ENCODE measurements at regions not wholly inside any gene's neighbourhood (a gene's known extent, or its start where the extent isn't known, plus 50 kb on each side); places are given as distances from the start of the nearest gene placed in this dataset.
"Not testable (repeated sequence)": the region's sequence is repeated elsewhere in the genome, so short reads cannot be mapped to it uniquely, and the experiment has no call there.

- H3K9ac ChIP-seq (ENCODE audit: low read depth in 1 of 2, low read length in 2 of 2) = no peak overlapping the region
- no peaks in the 10 kb centered on the region for H3K4me1 ChIP-seq (ENCODE audit: control insufficient read depth in 2 of 2, insufficient read depth in 2 of 2, low read length in 2 of 2)
- H3K9me3 ChIP-seq (ENCODE audit: control insufficient read depth in 2 of 2, low read length in 2 of 2) = peaks cover 0 to 6% of the 10 kb centered on the region in 2 donors
- H3K36me3 ChIP-seq (ENCODE audit: control insufficient read depth in 2 of 2, insufficient read depth in 2 of 2, low read length in 2 of 2) = no peaks in the 10 kb centered on the region
- H3K4me3 ChIP-seq (ENCODE audit: low read length in 2 of 2) = no peak overlapping the region
- H3K27ac ChIP-seq (ENCODE audit: low read depth in 2 of 2, low read length in 2 of 2) = no peak overlapping the region
- no peaks in the 10 kb centered on the region for H3K27me3 ChIP-seq (ENCODE audit: control insufficient read depth in 2 of 2, insufficient read depth in 2 of 2, low read length in 2 of 2)
Observed at GRCh38 chr9:25472681-25473080, 205.6 kb downstream of the TUSC1 start.

GRCh38 chr9:25472085-25472607 lies 206.1 kb downstream of the TUSC1 start:
- Histone ChIP-seq H3K27ac (ENCODE audit: low read depth in 2 of 2, low read length in 2 of 2) (no peak overlapping the region), H3K4me3 (ENCODE audit: low read length in 2 of 2) (no peak overlapping the region), H3K36me3 (ENCODE audit: control insufficient read depth in 2 of 2, insufficient read depth in 2 of 2, low read length in 2 of 2) (no peaks in the 10 kb centered on the region), H3K9me3 (ENCODE audit: control insufficient read depth in 2 of 2, low read length in 2 of 2) (peaks cover 0 to 6% of the 10 kb centered on the region in 2 donors), H3K9ac (ENCODE audit: low read depth in 1 of 2, low read length in 2 of 2) (no peak overlapping the region), H3K27me3 (ENCODE audit: control insufficient read depth in 2 of 2, insufficient read depth in 2 of 2, low read length in 2 of 2) (no peaks in the 10 kb centered on the region), H3K4me1 (ENCODE audit: control insufficient read depth in 2 of 2, insufficient read depth in 2 of 2, low read length in 2 of 2) (no peaks in the 10 kb centered on the region)

DNA sequence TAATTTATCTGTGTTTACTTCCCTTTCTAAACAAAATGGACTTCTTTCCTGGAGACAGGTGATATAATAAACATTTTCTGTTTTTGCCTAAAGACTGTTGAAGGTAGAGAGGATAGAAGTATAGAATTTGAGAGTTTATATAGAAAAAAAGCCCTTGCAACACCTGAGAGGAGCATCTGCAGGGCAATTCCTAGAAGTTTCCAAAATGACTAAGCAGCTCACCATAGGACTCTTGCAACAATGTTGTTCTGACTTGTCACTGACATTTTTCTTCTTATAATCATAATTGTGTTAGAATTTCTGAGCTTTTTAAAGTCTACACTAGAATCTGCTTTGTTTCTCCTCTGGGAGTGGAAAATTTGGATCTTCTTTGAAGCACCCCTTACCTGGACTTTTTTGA lies 216.8 kb downstream of the TUSC1 start:
- Histone ChIP-seq H3K27me3 (ENCODE audit: control insufficient read depth in 2 of 2, insufficient read depth in 2 of 2, low read length in 2 of 2) (no peaks in the 10 kb centered on the region), H3K9ac (ENCODE audit: low read depth in 1 of 2, low read length in 2 of 2) (no peak overlapping the region), H3K36me3 (ENCODE audit: control insufficient read depth in 2 of 2, insufficient read depth in 2 of 2, low read length in 2 of 2) (no peaks in the 10 kb centered on the region), H3K4me1 (ENCODE audit: control insufficient read depth in 2 of 2, insufficient read depth in 2 of 2, low read length in 2 of 2) (no peaks in the 10 kb centered on the region), H3K27ac (ENCODE audit: low read depth in 2 of 2, low read length in 2 of 2) (no peak overlapping the region), H3K4me3 (ENCODE audit: low read length in 2 of 2) (no peak overlapping the region), H3K9me3 (ENCODE audit: control insufficient read depth in 2 of 2, low read length in 2 of 2) (no peaks in the 10 kb centered on the region)

- no peaks in the 10 kb centered on the region for H3K4me1 ChIP-seq (ENCODE audit: control insufficient read depth in 2 of 2, insufficient read depth in 2 of 2, low read length in 2 of 2)
- no peaks in the 10 kb centered on the region for H3K27me3 ChIP-seq (ENCODE audit: control insufficient read depth in 2 of 2, insufficient read depth in 2 of 2, low read length in 2 of 2)
- H3K36me3 ChIP-seq (ENCODE audit: control insufficient read depth in 2 of 2, insufficient read depth in 2 of 2, low read length in 2 of 2) = no peaks in the 10 kb centered on the region
- no peak overlapping the region for H3K9ac ChIP-seq (ENCODE audit: low read depth in 1 of 2, low read length in 2 of 2)
- no peak overlapping the region for H3K4me3 ChIP-seq (ENCODE audit: low read length in 2 of 2)
- H3K9me3 ChIP-seq (ENCODE audit: control insufficient read depth in 2 of 2, low read length in 2 of 2) = no peaks in the 10 kb centered on the region
- no peak overlapping the region for H3K27ac ChIP-seq (ENCODE audit: low read depth in 2 of 2, low read length in 2 of 2)
Observed at GRCh38 chr9:25453875-25454274, 224.4 kb downstream of the TUSC1 start.

- no peak overlapping the region for H3K27ac ChIP-seq (ENCODE audit: low read depth in 2 of 2, low read length in 2 of 2)
- H3K4me3 ChIP-seq (ENCODE audit: low read length in 2 of 2) = no peak overlapping the region
- H3K36me3 ChIP-seq (ENCODE audit: control insufficient read depth in 2 of 2, insufficient read depth in 2 of 2, low read length in 2 of 2) = no peaks in the 10 kb centered on the region
- no peaks in the 10 kb centered on the region for H3K9me3 ChIP-seq (ENCODE audit: control insufficient read depth in 2 of 2, low read length in 2 of 2)
- no peak overlapping the region for H3K9ac ChIP-seq (ENCODE audit: low read depth in 1 of 2, low read length in 2 of 2)
- no peaks in the 10 kb centered on the region for H3K4me1 ChIP-seq (ENCODE audit: control insufficient read depth in 2 of 2, insufficient read depth in 2 of 2, low read length in 2 of 2)
- H3K27me3 ChIP-seq (ENCODE audit: control insufficient read depth in 2 of 2, insufficient read depth in 2 of 2, low read length in 2 of 2) = no peaks in the 10 kb centered on the region
Observed at GRCh38 chr9:25449503-25449902, 228.7 kb downstream of the TUSC1 start.

DNA sequence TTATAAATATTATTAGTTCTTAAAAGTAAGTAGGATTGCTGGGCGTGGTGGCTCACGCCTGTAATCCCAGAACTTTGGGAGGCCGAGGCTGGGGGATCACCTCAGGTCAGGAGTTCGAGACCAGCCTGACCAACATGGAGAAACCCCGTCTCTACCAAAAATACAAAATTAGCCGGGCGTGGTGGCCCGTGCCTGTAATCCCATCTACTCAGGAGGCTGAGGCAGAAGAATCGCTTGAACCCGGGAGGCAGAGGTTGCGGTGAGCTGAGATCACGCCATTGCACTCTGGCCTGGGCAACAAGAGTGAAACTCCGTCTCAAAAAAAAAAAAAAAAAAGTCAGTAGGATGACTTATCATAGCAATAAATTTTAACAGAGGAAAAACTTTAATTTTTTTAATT lies 232.5 kb downstream of the TUSC1 start:
- H3K9ac ChIP-seq (ENCODE audit: low read depth in 1 of 2, low read length in 2 of 2); H3K4me1 ChIP-seq (ENCODE audit: control insufficient read depth in 2 of 2, insufficient read depth in 2 of 2, low read length in 2 of 2); H3K27me3 ChIP-seq (ENCODE audit: control insufficient read depth in 2 of 2, insufficient read depth in 2 of 2, low read length in 2 of 2); H3K4me3 ChIP-seq (ENCODE audit: low read length in 2 of 2); H3K36me3 ChIP-seq (ENCODE audit: control insufficient read depth in 2 of 2, insufficient read depth in 2 of 2, low read length in 2 of 2); H3K27ac ChIP-seq (ENCODE audit: low read depth in 2 of 2, low read length in 2 of 2); H3K9me3 ChIP-seq (ENCODE audit: control insufficient read depth in 2 of 2, low read length in 2 of 2): not testable (repeated sequence)

DNA sequence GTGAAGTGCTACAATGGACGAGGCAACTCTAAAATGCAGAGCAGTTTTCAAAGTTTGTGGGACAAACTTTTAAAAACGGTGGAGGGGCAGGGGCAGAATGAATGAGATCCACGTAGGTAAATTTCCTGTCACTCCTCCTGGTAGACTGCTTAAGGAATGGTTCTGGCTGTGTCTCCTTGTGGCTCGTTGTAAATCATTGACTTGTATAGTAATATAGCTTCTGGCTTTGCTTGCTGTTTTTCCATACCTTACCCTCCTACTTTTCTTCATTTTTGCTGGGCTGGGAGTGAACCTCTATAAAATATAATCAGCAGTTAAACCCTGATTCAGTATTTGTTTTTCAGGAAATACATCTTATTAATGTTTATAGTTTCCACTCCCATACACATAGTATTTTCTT lies 235.7 kb downstream of the TUSC1 start:
- H3K9ac ChIP-seq (ENCODE audit: low read depth in 1 of 2, low read length in 2 of 2) = no peak overlapping the region
- H3K27ac ChIP-seq (ENCODE audit: low read depth in 2 of 2, low read length in 2 of 2) = peak overlapping the region; percentile 3 to 46
- peaks cover 0 to 2% of the 10 kb centered on the region in 2 donors for H3K4me1 ChIP-seq (ENCODE audit: control insufficient read depth in 2 of 2, insufficient read depth in 2 of 2, low read length in 2 of 2)
- H3K36me3 ChIP-seq (ENCODE audit: control insufficient read depth in 2 of 2, insufficient read depth in 2 of 2, low read length in 2 of 2) = no peaks in the 10 kb centered on the region
- H3K27me3 ChIP-seq (ENCODE audit: control insufficient read depth in 2 of 2, insufficient read depth in 2 of 2, low read length in 2 of 2) = no peaks in the 10 kb centered on the region
- H3K4me3 ChIP-seq (ENCODE audit: low read length in 2 of 2) = no peak overlapping the region
- no peaks in the 10 kb centered on the region for H3K9me3 ChIP-seq (ENCODE audit: control insufficient read depth in 2 of 2, low read length in 2 of 2)

GRCh38 chr9:25427898-25428297 lies 250.3 kb downstream of the TUSC1 start:
- H3K36me3 ChIP-seq (ENCODE audit: control insufficient read depth in 2 of 2, insufficient read depth in 2 of 2, low read length in 2 of 2) = no peaks in the 10 kb centered on the region
- no peak overlapping the region for H3K9ac ChIP-seq (ENCODE audit: low read depth in 1 of 2, low read length in 2 of 2)
- no peak overlapping the region for H3K27ac ChIP-seq (ENCODE audit: low read depth in 2 of 2, low read length in 2 of 2)
- H3K27me3 ChIP-seq (ENCODE audit: control insufficient read depth in 2 of 2, insufficient read depth in 2 of 2, low read length in 2 of 2) = no peaks in the 10 kb centered on the region
- H3K4me3 ChIP-seq (ENCODE audit: low read length in 2 of 2) = no peak overlapping the region
- H3K9me3 ChIP-seq (ENCODE audit: control insufficient read depth in 2 of 2, low read length in 2 of 2) = no peaks in the 10 kb centered on the region
- no peaks in the 10 kb centered on the region for H3K4me1 ChIP-seq (ENCODE audit: control insufficient read depth in 2 of 2, insufficient read depth in 2 of 2, low read length in 2 of 2)

- Histone ChIP-seq H3K4me1 (ENCODE audit: control insufficient read depth in 2 of 2, insufficient read depth in 2 of 2, low read length in 2 of 2) (no peaks in the 10 kb centered on the region), H3K27ac (ENCODE audit: low read depth in 2 of 2, low read length in 2 of 2) (no peak overlapping the region), H3K9me3 (ENCODE audit: control insufficient read depth in 2 of 2, low read length in 2 of 2) (no peaks in the 10 kb centered on the region), H3K4me3 (ENCODE audit: low read length in 2 of 2) (no peak overlapping the region), H3K27me3 (ENCODE audit: control insufficient read depth in 2 of 2, insufficient read depth in 2 of 2, low read length in 2 of 2) (no peaks in the 10 kb centered on the region), H3K9ac (ENCODE audit: low read depth in 1 of 2, low read length in 2 of 2) (no peak overlapping the region), H3K36me3 (ENCODE audit: control insufficient read depth in 2 of 2, insufficient read depth in 2 of 2, low read length in 2 of 2) (no peaks in the 10 kb centered on the region)
Observed at GRCh38 chr9:25427290-25427689, 251.0 kb downstream of the TUSC1 start.

GRCh38 chr9:25421560-25421959 lies 256.7 kb downstream of the TUSC1 start:
- no peaks in the 10 kb centered on the region for H3K27me3 ChIP-seq (ENCODE audit: control insufficient read depth in 2 of 2, insufficient read depth in 2 of 2, low read length in 2 of 2)
- H3K36me3 ChIP-seq (ENCODE audit: control insufficient read depth in 2 of 2, insufficient read depth in 2 of 2, low read length in 2 of 2) = no peaks in the 10 kb centered on the region
- H3K4me3 ChIP-seq (ENCODE audit: low read length in 2 of 2) = no peak overlapping the region
- no peaks in the 10 kb centered on the region for H3K4me1 ChIP-seq (ENCODE audit: control insufficient read depth in 2 of 2, insufficient read depth in 2 of 2, low read length in 2 of 2)
- H3K9me3 ChIP-seq (ENCODE audit: control insufficient read depth in 2 of 2, low read length in 2 of 2) = no peaks in the 10 kb centered on the region
- no peak overlapping the region for H3K9ac ChIP-seq (ENCODE audit: low read depth in 1 of 2, low read length in 2 of 2)
- no peak overlapping the region for H3K27ac ChIP-seq (ENCODE audit: low read depth in 2 of 2, low read length in 2 of 2)

GRCh38 chr9:25418974-25419373 lies 259.3 kb downstream of the TUSC1 start:
- H3K27ac ChIP-seq (ENCODE audit: low read depth in 2 of 2, low read length in 2 of 2) = no peak overlapping the region
- no peaks in the 10 kb centered on the region for H3K27me3 ChIP-seq (ENCODE audit: control insufficient read depth in 2 of 2, insufficient read depth in 2 of 2, low read length in 2 of 2)
- H3K4me3 ChIP-seq (ENCODE audit: low read length in 2 of 2) = no peak overlapping the region
- no peaks in the 10 kb centered on the region for H3K36me3 ChIP-seq (ENCODE audit: control insufficient read depth in 2 of 2, insufficient read depth in 2 of 2, low read length in 2 of 2)
- no peaks in the 10 kb centered on the region for H3K9me3 ChIP-seq (ENCODE audit: control insufficient read depth in 2 of 2, low read length in 2 of 2)
- no peaks in the 10 kb centered on the region for H3K4me1 ChIP-seq (ENCODE audit: control insufficient read depth in 2 of 2, insufficient read depth in 2 of 2, low read length in 2 of 2)
- H3K9ac ChIP-seq (ENCODE audit: low read depth in 1 of 2, low read length in 2 of 2) = no peak overlapping the region

Measured in mucosa of rectum (tissue), 2 donors.